ENCODE measurements at regions not wholly inside any gene's neighbourhood (a gene's known extent, or its start where the extent isn't known, plus 50 kb on each side); places are given as distances from the start of the nearest gene placed in this dataset.
"Not testable (repeated sequence)": the region's sequence is repeated elsewhere in the genome, so short reads cannot be mapped to it uniquely, and the experiment has no call there.

GRCh38 chr10:23927576-23928325 is 281.2 kb upstream of the KIAA1217 start:
- no peaks in the 10 kb centered on the region for H4K20me1 ChIP-seq (ENCODE audit: insufficient read depth)
- no peak overlapping the region for H3K4me3 ChIP-seq (replicated peaks in 1 of 2; ENCODE audit: low read depth in 1 of 2, low read length in 2 of 2)
- TF ChIP-seq CBX3 (IDR thresholded peaks at IDR 0.05; ENCODE audit: low read depth) (no peak), POLR2A (IDR thresholded peaks at IDR 0.05; ENCODE audit: borderline replicate concordance, extremely low read depth, insufficient read depth, insufficient read length) (no peak)
- TF ChIP-seq, protein P1, sequence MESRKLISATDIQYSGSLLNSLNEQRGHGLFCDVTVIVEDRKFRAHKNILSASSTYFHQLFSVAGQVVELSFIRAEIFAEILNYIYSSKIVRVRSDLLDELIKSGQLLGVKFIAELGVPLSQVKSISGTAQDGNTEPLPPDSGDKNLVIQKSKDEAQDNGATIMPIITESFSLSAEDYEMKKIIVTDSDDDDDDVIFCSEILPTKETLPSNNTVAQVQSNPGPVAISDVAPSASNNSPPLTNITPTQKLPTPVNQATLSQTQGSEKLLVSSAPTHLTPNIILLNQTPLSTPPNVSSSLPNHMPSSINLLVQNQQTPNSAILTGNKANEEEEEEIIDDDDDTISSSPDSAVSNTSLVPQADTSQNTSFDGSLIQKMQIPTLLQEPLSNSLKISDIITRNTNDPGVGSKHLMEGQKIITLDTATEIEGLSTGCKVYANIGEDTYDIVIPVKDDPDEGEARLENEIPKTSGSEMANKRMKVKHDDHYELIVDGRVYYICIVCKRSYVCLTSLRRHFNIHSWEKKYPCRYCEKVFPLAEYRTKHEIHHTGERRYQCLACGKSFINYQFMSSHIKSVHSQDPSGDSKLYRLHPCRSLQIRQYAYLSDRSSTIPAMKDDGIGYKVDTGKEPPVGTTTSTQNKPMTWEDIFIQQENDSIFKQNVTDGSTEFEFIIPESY (IDR thresholded peaks at IDR 0.05; ENCODE audit: extremely low read depth, insufficient replicate concordance, low read length), result no peak
- H3K4me2 ChIP-seq (ENCODE audit: low read length), result no peak overlapping the region
- ATAC-seq (no peak), DNase-seq (ENCODE audit: low read depth, low spot score) (no peak)
- no peak overlapping the region for H2AFZ ChIP-seq (ENCODE audit: low read depth, low read length, poor library complexity, severe bottlenecking)
- H3K36me3 ChIP-seq (ENCODE audit: control insufficient read depth in 1 of 2, insufficient read depth in 2 of 2, low read length in 2 of 2), result no peaks in the 10 kb centered on the region
- H3K79me2 ChIP-seq (ENCODE audit: insufficient read depth, low read length), result no peaks in the 10 kb centered on the region
- H3K9ac ChIP-seq (ENCODE audit: low read length), result no peak overlapping the region
- intact Hi-C loops (cut with micrococcal nuclease), result no loop called here
- BruUV-seq (replicated peaks), result no TSS peak
- ChIA-PET POLR2A (no interaction called here), CTCF (no interaction called here), RAD21 (ENCODE audit: low non-redundant PET in 1 of 2, low total read pairs in 2 of 2, uncharacterized antibody in 2 of 2, unreplicated experiment in 2 of 2) (no interaction called here)
- H3K27me3 ChIP-seq (ENCODE audit: insufficient read depth, low read length), result no peaks in the 10 kb centered on the region
- H3K9me3 ChIP-seq (ENCODE audit: control insufficient read depth in 1 of 2, insufficient read depth in 1 of 2, low read depth in 1 of 2, low read length in 2 of 2), result no peaks in the 10 kb centered on the region
- H3K4me1 ChIP-seq (ENCODE audit: control insufficient read depth in 1 of 2, insufficient read depth in 2 of 2, low read length in 2 of 2), result no peaks in the 10 kb centered on the region
- H3K9me2 ChIP-seq (ENCODE audit: insufficient read depth), result no peaks in the 10 kb centered on the region
- H3K27ac ChIP-seq (ENCODE audit: low read depth, low read length), result no peak overlapping the region

- H4K20me1 ChIP-seq (ENCODE audit: insufficient read depth); H3K4me2 ChIP-seq (ENCODE audit: low read length); H3K27ac ChIP-seq (ENCODE audit: low read depth, low read length); H3K79me2 ChIP-seq (ENCODE audit: insufficient read depth, low read length); H3K36me3 ChIP-seq (ENCODE audit: control insufficient read depth in 1 of 2, insufficient read depth in 2 of 2, low read length in 2 of 2); H3K9me2 ChIP-seq (ENCODE audit: insufficient read depth); RAD21 ChIA-PET (ENCODE audit: low non-redundant PET in 1 of 2, low total read pairs in 2 of 2, uncharacterized antibody in 2 of 2, unreplicated experiment in 2 of 2); H2AFZ ChIP-seq (ENCODE audit: low read depth, low read length, poor library complexity, severe bottlenecking); H3K9ac ChIP-seq (ENCODE audit: low read length); BruUV-seq (replicated peaks); ATAC-seq; CTCF ChIA-PET; POLR2A ChIA-PET; H3K4me1 ChIP-seq (ENCODE audit: control insufficient read depth in 1 of 2, insufficient read depth in 2 of 2, low read length in 2 of 2); H3K9me3 ChIP-seq (ENCODE audit: control insufficient read depth in 1 of 2, insufficient read depth in 1 of 2, low read depth in 1 of 2, low read length in 2 of 2); H3K27me3 ChIP-seq (ENCODE audit: insufficient read depth, low read length); H3K4me3 ChIP-seq (replicated peaks in 1 of 2; ENCODE audit: low read depth in 1 of 2, low read length in 2 of 2); intact Hi-C loops (cut with micrococcal nuclease); DNase-seq (ENCODE audit: low read depth, low spot score): not testable (repeated sequence)
These were observed 274.9 kb upstream of the KIAA1217 start for GRCh38 chr10:23934023-23934422.
